ENCODE measurements at regions not wholly inside any gene's neighbourhood (a gene's known extent, or its start where the extent isn't known, plus 50 kb on each side); places are given as distances from the start of the nearest gene placed in this dataset.

- TF ChIP-seq BRCA1 (IDR thresholded peaks at IDR 0.05; ENCODE audit: low read depth, low read length), result no peak
- TF ChIP-seq NFYA (IDR thresholded peaks at IDR 0.05; ENCODE audit: borderline replicate concordance, low read depth, low read length), result no peak
- no peak for TF ChIP-seq CTCF (IDR thresholded peaks at IDR 0.05 in 2 of 3, conservative IDR thresholded peaks at IDR 0.05 in 1 of 3; ENCODE audit: control insufficient read depth in 2 of 3, extremely low read depth in 1 of 3, insufficient read depth in 1 of 3, low read depth in 3 of 3, low read length in 3 of 3)
- no peak for TF ChIP-seq ELK1 (IDR thresholded peaks at IDR 0.05; ENCODE audit: low read depth, low read length)
Measured at GRCh38 chr16:86922311-86922710, 344.0 kb downstream of the FOXL1 start.
